ENCODE measurements at regions not wholly inside any gene's neighbourhood (a gene's known extent, or its start where the extent isn't known, plus 50 kb on each side); places are given as distances from the start of the nearest gene placed in this dataset.

DNA sequence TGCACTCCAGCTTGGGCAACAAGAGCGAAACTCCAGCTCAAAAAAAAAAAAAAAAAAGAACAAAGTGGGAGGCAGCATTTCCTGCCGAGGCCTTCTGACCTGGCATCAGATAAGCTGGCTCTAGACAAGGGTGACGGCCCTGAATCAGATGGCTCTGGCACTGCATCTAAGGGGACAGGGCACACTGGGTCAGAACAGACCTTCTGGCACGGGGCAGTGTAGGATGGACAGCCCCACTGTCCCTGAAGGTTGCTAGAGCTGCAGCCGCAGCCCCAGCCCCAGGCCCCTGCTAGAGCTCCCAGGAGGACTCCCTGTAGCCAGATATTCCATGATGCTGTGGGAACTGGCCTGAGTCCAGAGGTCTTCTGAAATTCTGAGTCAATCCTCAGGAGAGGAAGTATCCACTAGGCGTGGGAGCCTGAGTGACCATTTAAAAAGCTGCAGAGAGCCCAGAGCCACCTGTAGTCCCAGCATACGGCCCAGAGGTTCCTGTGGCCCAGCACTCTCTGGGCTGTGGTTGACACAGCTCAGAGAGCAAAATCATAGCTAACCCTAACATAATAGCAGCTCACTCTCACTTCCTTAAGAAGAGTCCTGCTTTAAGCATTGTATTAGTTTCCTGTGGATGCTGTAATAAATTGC lies 69.2 kb upstream of the MFGE8 start (continued):
- no peak for TF ChIP-seq BRCA1 (IDR thresholded peaks at IDR 0.05; ENCODE audit: low read depth, low read length)
- peak; percentile 82 for TF ChIP-seq IRF4 (IDR thresholded peaks at IDR 0.05; ENCODE audit: low read depth, low read length)
- TF ChIP-seq, protein P1, sequence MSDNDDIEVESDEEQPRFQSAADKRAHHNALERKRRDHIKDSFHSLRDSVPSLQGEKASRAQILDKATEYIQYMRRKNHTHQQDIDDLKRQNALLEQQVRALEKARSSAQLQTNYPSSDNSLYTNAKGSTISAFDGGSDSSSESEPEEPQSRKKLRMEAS (IDR thresholded peaks at IDR 0.05; ENCODE audit: low read depth, low read length) = no peak
- no peak for TF ChIP-seq NFYA (IDR thresholded peaks at IDR 0.05; ENCODE audit: borderline replicate concordance, low read depth, low read length)
- TF ChIP-seq STAT1 (conservative IDR thresholded peaks at IDR 0.05) = no peak
- peak; percentile 89 for TF ChIP-seq DPF2 (IDR thresholded peaks at IDR 0.05)
- peak; percentile 13; the same call in 1 of the 2 replicates for TF ChIP-seq SMC3 (IDR thresholded peaks at IDR 0.05; ENCODE audit: borderline replicate concordance, low read length)
- TF ChIP-seq NR2C2 (IDR thresholded peaks at IDR 0.05; ENCODE audit: borderline replicate concordance, control insufficient read depth, insufficient read length, low read depth) = no peak
- TF ChIP-seq SREBF2 (IDR thresholded peaks at IDR 0.05; ENCODE audit: low read length) = no peak
- TF ChIP-seq, protein P2, sequence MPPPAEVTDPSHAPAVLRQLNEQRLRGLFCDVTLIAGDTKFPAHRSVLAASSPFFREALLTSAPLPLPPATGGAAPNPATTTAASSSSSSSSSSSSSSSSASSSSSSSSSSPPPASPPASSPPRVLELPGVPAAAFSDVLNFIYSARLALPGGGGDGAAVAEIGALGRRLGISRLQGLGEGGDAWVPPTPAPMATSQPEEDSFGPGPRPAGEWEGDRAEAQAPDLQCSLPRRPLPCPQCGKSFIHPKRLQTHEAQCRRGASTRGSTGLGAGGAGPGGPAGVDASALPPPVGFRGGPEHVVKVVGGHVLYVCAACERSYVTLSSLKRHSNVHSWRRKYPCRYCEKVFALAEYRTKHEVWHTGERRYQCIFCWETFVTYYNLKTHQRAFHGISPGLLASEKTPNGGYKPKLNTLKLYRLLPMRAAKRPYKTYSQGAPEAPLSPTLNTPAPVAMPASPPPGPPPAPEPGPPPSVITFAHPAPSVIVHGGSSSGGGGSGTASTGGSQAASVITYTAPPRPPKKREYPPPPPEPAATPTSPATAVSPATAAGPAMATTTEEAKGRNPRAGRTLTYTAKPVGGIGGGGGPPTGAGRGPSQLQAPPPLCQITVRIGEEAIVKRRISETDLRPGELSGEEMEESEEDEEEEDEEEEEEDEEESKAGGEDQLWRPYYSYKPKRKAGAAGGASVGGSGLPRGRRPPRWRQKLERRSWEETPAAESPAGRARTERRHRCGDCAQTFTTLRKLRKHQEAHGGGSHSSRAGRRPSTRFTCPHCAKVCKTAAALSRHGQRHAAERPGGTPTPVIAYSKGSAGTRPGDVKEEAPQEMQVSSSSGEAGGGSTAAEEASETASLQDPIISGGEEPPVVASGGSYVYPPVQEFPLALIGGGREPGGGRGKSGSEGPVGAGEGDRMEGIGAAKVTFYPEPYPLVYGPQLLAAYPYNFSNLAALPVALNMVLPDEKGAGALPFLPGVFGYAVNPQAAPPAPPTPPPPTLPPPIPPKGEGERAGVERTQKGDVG (CRISPR knock-in tag; IDR thresholded peaks at IDR 0.05) = no peak
- no peak for TF ChIP-seq YY1 (IDR thresholded peaks at IDR 0.05; ENCODE audit: low read depth, low read length)
- TF ChIP-seq, protein P3, sequence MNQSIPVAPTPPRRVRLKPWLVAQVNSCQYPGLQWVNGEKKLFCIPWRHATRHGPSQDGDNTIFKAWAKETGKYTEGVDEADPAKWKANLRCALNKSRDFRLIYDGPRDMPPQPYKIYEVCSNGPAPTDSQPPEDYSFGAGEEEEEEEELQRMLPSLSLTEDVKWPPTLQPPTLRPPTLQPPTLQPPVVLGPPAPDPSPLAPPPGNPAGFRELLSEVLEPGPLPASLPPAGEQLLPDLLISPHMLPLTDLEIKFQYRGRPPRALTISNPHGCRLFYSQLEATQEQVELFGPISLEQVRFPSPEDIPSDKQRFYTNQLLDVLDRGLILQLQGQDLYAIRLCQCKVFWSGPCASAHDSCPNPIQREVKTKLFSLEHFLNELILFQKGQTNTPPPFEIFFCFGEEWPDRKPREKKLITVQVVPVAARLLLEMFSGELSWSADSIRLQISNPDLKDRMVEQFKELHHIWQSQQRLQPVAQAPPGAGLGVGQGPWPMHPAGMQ (IDR thresholded peaks at IDR 0.05; ENCODE audit: borderline replicate concordance) = no peak
- TF ChIP-seq FOXM1 (IDR thresholded peaks at IDR 0.05; ENCODE audit: low read depth, low read length) = no peak
- TF ChIP-seq NFIC (IDR thresholded peaks at IDR 0.05; ENCODE audit: low read depth, low read length) = 0 out of 2 replicates have a peak, but pooled peaks have one; percentile 34
- peak; percentile 76 to 84; a peak in 3 of 4 replicates for TF ChIP-seq IKZF2 (IDR thresholded peaks at IDR 0.05)
- TF ChIP-seq KLF5 (IDR thresholded peaks at IDR 0.05; ENCODE audit: partially characterized antibody) = no peak
- TF ChIP-seq, protein P4, sequence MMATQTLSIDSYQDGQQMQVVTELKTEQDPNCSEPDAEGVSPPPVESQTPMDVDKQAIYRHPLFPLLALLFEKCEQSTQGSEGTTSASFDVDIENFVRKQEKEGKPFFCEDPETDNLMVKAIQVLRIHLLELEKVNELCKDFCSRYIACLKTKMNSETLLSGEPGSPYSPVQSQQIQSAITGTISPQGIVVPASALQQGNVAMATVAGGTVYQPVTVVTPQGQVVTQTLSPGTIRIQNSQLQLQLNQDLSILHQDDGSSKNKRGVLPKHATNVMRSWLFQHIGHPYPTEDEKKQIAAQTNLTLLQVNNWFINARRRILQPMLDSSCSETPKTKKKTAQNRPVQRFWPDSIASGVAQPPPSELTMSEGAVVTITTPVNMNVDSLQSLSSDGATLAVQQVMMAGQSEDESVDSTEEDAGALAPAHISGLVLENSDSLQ (IDR thresholded peaks at IDR 0.05) = no peak
- TF ChIP-seq ZNF622 (IDR thresholded peaks at IDR 0.05) = no peak
- no peak for TF ChIP-seq TCF7 (IDR thresholded peaks at IDR 0.05; ENCODE audit: borderline replicate concordance)
- TF ChIP-seq FOS (IDR thresholded peaks at IDR 0.05; ENCODE audit: borderline replicate concordance, extremely low read depth, insufficient read length) = no peak
- TF ChIP-seq, protein P5, sequence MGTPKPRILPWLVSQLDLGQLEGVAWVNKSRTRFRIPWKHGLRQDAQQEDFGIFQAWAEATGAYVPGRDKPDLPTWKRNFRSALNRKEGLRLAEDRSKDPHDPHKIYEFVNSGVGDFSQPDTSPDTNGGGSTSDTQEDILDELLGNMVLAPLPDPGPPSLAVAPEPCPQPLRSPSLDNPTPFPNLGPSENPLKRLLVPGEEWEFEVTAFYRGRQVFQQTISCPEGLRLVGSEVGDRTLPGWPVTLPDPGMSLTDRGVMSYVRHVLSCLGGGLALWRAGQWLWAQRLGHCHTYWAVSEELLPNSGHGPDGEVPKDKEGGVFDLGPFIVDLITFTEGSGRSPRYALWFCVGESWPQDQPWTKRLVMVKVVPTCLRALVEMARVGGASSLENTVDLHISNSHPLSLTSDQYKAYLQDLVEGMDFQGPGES (IDR thresholded peaks at IDR 0.05) = no peak
- TF ChIP-seq WRNIP1 (IDR thresholded peaks at IDR 0.05; ENCODE audit: borderline replicate concordance, low read depth, low read length) = no peak
- TF ChIP-seq ESRRA (IDR thresholded peaks at IDR 0.05; ENCODE audit: low read length) = no peak
- no peak for TF ChIP-seq HDAC2 (IDR thresholded peaks at IDR 0.05)
- no peak for TF ChIP-seq CBX3 (IDR thresholded peaks at IDR 0.05; ENCODE audit: borderline replicate concordance, low read depth)

Measured in GM12878 (cell line).